Activated CD4-positive, alpha-beta T cell treated with anti-CD3 and anti-CD28 coated beads, Interleukin-2, amount 50 U/mL, for 48 hours (primary cell): ENCODE measurements at regions not wholly inside any gene's neighbourhood (a gene's known extent, or its start where the extent isn't known, plus 50 kb on each side); places are given as distances from the start of the nearest gene placed in this dataset.

ENCODE experiments used
- DNase-seq, 2 experiments: peaks; one replicate each; pipeline ENCODE4 v3.0.0-alpha.2; 2020

- DNase-seq, result no peak
Observed at GRCh38 chr2:81213598-81213997, 909.0 kb upstream of the LRRTM1 start.

- no peak for DNase-seq
Observed at GRCh38 chr2:81206216-81206615, 901.7 kb upstream of the LRRTM1 start.

- no peak for DNase-seq
Observed at GRCh38 chr2:81196933-81197628, 892.5 kb upstream of the LRRTM1 start.

- no peak for DNase-seq
Observed at GRCh38 chr2:81196383-81196851, 891.9 kb upstream of the LRRTM1 start.

- no peak for DNase-seq
Observed at GRCh38 chr2:81195774-81196382, 891.3 kb upstream of the LRRTM1 start.

- DNase-seq, result no peak
Observed at GRCh38 chr2:81195017-81195773, 890.6 kb upstream of the LRRTM1 start.

GRCh38 chr2:81194581-81194980, 890.0 kb upstream of the LRRTM1 start:
- no peak for DNase-seq

- DNase-seq, result no peak
Observed at GRCh38 chr2:81194176-81194575, 889.6 kb upstream of the LRRTM1 start.

GRCh38 chr2:81181845-81182244, 877.3 kb upstream of the LRRTM1 start:
- no peak for DNase-seq

GRCh38 chr2:81171447-81171846, 866.9 kb upstream of the LRRTM1 start:
- DNase-seq, result no peak

- no peak for DNase-seq
Observed at GRCh38 chr2:81163583-81163982, 859.0 kb upstream of the LRRTM1 start.

- DNase-seq, result no peak
Observed at GRCh38 chr2:81158505-81158904, 854.0 kb upstream of the LRRTM1 start.

GRCh38 chr2:81148323-81148722, 843.8 kb upstream of the LRRTM1 start:
- DNase-seq, result no peak

- DNase-seq, result no peak
Observed at GRCh38 chr2:81136296-81136695, 831.7 kb upstream of the LRRTM1 start.

- DNase-seq, result no peak
Observed at GRCh38 chr2:81097361-81097760, 792.8 kb upstream of the LRRTM1 start.

- no peak for DNase-seq
Observed at GRCh38 chr2:81093031-81093430, 788.5 kb upstream of the LRRTM1 start.

- no peak for DNase-seq
Observed at GRCh38 chr2:81087646-81088045, 783.1 kb upstream of the LRRTM1 start.

GRCh38 chr2:81084101-81084500, 779.5 kb upstream of the LRRTM1 start:
- no peak for DNase-seq

GRCh38 chr2:81078631-81079030, 774.1 kb upstream of the LRRTM1 start:
- DNase-seq, result no peak

GRCh38 chr2:81078102-81078501, 773.5 kb upstream of the LRRTM1 start:
- DNase-seq, result no peak

GRCh38 chr2:81077396-81077795, 772.8 kb upstream of the LRRTM1 start:
- DNase-seq, result no peak

GRCh38 chr2:81073412-81073811, 768.9 kb upstream of the LRRTM1 start:
- no peak for DNase-seq

GRCh38 chr2:81068144-81068543, 763.6 kb upstream of the LRRTM1 start:
- DNase-seq, result no peak

GRCh38 chr2:81061016-81061415, 756.5 kb upstream of the LRRTM1 start:
- DNase-seq, result no peak
